Activated T-helper 1 cell treated with anti-CD3 and anti-CD28 coated beads, Interleukin-2, amount 50 U/mL, for 16 hours (primary cell): ENCODE measurements at regions not wholly inside any gene's neighbourhood (a gene's known extent, or its start where the extent isn't known, plus 50 kb on each side); places are given as distances from the start of the nearest gene placed in this dataset.

Source experiments
- DNase-seq, 2 donors: peaks; one replicate each; pipeline ENCODE4 v3.0.0-alpha.2; 2020; ENCODE audit warnings: low read depth in 1 of 2, low spot score in 1 of 2

DNA sequence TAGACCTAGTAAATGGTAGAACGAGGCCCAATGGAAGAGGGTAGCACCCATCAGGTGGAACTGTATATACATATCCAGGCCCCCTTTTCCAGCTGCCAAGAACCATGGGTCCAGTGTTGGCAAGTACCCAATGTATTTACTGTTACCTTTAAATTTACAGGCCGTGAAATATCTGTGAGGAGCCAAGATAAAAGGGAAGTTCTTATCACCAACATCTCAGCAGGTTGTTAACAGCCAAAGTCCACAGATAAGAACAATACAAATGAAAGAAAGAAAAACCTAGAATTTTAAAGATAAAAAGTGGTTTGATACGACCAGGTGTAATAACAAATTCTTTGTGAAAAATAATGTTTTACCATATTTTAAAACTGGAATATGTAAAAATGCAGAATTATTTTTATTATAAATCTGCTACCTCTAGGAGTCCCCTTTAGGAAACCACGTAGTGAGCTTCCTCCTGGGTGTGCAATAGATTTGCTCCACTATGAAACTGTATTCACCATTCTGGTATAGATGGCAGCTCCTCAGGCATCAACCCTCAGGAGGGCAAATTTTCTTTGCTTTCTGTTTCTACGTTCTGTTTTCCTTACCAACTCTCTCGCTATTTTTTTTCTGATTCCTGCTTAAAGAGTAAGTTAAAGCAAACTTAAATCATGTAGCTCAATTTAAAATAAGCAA, 292.2 kb upstream of the SLC10A2 start:
- DNase-seq: no peak

DNA sequence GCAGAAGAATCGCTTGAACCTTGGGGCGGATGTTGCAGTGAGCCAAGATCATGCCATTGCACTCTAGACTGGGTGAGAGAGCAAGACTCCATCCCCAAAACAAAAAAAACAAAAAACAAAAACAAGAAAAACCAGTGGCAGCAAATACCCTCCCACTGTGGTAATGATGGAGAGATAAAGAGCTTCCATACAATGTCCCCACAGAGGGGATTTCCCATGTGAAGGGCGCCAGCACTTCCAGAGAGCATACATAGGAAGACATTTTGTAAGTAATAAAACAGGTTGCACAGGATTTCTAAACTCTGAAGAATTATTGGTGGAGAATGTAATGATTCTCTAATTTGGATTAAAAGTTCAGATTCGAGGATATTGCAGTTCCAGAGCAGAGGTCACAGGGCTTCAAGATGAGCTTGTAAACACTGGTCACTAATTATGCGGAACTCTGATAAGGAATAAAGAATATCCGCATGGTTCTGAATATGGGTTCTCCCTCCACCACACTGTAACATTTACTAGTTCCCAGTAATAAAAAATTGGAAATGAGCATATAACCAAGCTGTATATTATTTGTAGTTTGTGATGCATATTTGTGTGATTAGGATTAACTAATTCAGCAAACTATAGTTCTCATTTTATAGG, 290.1 kb upstream of the SLC10A2 start:
- no peak for DNase-seq

DNA sequence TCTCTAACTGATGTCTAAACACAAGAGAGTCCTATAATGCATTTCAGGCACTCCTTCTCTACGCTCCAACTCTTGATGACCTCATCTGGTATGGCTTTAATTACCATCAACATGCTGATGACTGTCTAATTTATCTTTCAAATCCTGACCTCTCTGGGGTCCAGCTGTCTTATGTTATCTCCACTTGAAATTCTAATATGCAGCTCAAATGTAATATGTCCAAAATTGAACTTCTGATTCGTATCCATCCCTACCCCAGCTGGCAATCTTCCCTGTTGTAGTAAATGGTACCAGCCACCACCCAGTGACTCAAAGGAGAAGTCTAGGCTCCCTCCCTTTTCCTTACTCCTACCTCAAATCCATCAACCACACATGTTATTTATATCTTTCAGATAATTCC, 288.0 kb upstream of the SLC10A2 start:
- no peak for DNase-seq

DNA sequence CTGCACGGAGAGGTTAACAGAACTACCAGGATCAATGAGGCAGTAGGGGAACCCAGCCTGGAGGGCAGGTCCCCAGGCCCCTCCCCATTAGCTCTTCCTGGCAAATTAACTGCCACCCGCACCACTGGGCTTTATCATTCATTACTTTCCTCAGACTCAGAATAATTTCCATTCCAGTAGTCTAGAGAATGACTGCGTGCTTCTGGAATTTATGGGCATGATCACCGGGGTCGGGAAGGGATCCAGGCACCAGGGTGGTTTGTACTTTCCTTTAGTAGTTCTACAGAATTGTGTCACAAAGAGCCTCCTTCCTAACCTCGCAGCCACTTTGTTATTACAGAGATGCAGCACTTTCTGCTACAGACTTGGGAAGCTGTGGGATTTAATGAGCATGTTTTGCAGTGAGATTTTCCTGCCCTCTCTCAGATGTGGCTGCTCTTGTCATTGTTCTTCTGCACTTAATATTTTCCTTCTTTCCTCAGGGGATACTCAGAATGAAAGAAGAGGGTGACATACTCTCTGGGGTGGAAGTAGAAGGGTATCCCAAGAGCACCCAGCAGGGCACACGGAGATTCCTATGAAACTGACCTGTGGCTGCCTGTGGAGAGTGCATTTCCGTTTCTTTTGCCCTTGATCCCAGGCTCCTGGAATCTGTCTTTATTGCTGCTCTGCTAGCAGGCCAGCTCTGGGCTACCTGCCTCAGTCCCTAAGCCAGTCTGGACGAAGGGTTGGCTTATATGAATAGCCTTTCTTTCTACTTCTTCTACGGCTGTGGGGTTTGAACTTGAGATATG, 285.0 kb upstream of the SLC10A2 start:
- DNase-seq: no peak

DNA sequence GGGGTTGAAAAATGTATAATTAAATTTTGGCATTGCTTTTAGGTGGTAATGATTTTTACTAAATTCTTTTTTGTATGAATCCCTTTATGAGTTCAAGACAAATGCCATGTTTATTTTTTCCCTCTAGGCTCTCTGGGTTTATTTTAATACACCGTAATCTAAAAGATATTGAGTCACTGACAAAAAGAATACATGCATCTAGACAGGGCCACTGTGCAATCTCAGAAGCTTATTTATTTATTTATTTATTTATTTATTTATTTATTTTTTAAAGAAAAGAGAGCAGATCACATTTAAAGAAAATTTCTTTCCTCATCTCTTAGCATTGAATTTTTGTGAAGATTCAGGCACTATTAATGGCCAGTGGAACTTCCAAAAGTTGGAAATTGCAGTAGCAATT, 283.9 kb upstream of the SLC10A2 start:
- DNase-seq: no peak

DNA sequence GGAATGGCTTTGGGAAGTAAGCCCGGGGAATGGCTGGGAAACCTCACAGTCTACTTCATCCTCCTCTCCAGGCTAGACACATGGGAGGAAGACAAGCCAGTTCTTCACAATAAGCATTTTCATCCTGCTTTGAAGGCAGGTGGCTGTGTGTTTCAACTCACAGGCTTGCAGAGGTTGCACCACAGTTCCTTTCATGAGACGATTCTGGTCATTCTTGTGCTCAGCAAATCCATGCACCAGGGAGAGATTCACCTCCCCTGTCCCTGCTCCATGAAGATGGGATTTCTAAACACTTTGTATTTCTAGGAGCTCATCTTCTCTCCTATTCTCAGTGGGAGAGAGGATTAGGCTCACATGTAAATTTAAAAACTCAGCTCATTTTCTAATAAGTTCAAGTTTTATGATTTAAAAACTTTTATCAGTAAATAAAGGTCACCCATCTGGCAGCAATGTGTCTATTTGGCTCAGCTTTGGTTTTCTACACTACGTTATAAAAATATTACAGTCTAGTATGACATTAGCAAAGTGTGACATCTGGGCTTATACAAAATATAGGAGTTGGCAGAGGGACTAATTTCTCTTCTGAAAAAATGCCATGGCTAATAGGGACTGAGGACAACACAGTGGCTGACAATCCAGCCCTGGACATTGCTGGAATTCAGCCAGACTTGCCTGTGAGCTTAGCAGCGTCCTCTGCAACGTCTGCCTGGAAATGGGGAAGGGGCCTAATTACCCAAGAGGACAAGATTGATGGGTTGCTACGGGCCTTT, 283.2 kb upstream of the SLC10A2 start:
- DNase-seq: no peak

DNA sequence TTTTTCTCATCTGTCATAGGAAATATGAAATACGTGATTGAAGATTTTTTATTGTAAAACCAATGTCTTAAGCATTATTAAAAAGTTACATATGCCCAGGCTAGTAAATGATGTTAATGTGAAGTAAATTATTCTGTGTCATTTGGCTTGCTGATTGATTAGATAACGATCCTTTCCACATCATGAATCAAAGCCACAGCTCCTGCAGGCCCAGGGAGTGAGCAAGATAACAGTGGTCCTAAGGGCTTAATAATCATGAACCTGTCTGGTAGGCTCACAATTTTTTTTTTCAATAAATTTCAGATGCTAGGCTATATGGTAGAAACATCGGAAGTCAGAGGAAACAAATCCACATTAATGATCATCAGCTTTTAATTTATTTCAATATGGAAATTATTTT, 269.0 kb upstream of the SLC10A2 start:
- DNase-seq: no peak

DNA sequence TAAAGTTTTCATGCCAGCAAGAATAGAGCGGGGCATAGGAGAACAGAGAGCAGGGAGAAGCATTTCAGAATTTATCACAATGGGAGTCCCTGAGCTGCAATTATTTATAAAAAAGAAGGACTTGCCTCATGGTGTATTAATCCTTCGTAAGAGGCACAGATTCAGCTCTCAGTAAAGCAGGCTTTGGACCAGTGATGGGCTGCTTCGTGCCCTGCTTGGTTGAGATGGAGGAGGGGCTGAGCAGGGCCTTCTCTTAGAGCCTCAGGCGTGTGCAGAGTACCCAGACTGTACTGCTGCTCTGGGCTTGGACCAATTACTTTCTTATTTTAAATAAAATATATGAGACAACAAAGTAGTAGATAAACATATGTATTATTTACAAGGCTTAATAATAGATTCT, 265.7 kb upstream of the SLC10A2 start:
- no peak for DNase-seq

DNA sequence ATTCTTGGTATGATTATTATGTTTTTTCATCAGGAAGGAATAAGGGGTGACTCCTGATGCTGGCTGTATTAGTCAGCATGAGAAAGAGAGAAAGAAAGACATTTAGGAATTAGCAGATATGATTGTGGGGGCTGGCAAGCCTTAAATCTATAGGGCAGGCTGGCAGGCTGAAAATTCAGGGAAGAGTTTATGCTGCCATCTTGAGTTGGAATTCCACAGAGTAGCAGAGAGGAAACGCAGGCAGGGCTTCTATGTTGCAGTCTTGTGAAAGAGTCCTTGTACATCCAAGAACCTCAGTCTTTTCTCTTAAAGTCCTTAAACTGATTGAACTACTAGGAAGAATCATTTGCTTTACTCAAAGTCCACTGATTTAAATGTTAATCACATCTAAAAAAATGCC, 262.7 kb upstream of the SLC10A2 start:
- no peak for DNase-seq

DNA sequence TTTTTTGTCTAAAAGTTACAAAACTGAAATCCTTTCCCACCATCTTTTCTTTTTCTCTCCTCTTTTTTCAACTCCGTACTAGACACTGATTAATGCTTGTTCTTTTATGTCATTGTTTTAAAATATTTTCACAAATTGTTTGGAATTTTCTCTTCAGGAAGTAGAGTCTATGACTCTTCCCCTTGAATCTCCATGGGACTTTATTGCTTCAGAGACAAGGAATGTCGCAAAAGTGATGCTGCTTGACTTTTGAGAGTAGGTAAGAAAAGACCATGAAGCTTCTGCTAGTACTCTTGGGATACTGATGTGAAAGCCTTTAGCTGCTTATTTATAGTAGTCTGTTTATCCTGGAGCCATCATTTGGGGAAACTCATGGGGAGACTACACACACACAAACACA, 260.1 kb upstream of the SLC10A2 start:
- DNase-seq: no peak

DNA sequence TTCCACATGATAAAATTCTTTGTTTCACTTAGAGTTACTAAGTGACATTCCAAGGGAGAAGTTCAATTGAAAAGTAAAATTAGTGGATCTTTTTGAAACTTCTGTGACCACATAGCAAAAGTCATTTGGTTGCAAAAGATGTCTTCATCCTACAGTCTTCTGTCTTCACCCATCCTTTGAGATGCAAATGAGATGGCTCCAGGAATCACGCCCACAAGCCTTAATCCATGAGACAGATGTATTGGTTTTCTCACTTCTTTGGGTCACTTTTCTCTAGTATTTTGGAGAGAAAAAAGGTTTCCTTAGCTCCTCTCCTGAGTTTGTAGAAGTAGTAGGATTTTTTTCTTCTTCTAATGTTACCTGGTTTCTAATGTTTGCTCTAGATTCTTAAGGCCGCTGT, 259.5 kb upstream of the SLC10A2 start:
- no peak for DNase-seq

DNA sequence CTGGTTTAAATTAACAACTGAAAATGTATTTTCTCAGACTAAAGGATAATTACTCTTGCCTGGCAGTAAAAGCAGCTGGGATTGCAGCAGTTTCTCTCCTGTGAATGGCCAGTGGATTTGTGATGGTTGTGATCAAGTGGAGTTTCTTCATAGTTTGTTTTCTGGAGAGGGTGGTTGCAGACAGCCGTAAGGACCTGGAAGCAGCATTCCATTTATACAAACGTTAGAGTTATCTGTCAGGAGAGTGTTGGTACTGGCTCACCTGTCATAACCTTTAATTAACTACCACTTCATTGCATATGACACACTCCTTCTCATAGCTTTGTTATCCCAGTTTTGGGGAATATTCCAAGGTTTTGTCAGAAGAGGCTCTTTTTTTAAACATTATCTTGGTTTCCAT, 258.4 kb upstream of the SLC10A2 start:
- no peak for DNase-seq

DNA sequence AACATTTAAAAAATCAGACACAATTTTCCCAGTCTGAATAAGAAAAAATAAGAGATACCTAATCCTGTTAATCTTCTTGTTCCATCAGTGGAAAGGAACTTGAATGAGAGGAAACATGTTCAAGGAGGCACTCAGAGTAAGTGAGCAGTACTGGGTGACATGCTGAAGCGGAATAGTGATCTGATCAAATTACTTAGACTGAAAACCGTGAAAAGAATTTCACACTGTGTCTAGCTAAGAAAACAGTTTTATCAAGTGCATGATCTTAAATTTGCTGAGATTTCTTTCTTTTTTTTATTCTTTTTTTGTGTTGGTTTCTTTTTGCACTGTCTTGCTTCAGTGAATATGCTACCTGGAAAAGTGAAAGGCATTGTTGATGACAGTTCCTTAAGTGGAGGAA, 249.5 kb upstream of the SLC10A2 start:
- no peak for DNase-seq

DNA sequence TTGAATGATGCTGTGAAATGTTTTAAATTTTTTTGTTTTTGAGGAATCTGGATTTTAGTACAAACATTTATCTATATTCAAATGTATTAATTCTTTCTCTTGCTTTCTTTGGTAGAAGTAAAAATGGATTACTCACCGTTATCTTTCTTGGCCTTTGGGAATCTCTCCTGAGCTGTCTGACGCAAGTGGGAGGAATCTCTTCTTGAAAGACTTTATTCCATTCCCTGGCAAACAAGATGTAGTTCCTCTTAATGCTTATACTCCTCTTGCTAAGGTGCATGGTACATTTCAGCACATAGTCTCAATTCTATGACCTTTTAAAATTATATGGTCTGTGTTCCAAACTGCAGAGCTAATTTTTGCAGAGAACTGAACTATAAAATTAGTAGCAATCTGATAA, 246.2 kb upstream of the SLC10A2 start:
- no peak for DNase-seq

DNA sequence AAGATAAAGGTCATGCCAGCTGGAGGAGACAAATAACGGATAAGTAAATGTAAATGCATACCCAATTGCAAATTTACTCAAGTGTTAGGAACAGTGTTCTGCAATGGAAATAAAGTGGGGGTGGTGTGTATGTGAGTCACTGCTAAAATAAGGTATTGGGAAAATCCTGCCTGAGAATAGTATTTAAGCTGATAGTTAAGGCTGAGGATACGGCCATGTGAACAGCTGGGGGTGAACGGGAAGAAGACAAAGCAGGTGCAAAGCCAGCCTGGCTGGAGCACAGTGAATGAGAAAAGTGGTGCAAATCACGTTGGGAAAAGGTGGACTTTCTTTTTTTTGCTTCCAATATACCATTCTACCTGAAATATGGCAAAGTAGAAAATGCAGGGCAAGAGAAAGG, 242.4 kb upstream of the SLC10A2 start:
- DNase-seq: no peak

DNA sequence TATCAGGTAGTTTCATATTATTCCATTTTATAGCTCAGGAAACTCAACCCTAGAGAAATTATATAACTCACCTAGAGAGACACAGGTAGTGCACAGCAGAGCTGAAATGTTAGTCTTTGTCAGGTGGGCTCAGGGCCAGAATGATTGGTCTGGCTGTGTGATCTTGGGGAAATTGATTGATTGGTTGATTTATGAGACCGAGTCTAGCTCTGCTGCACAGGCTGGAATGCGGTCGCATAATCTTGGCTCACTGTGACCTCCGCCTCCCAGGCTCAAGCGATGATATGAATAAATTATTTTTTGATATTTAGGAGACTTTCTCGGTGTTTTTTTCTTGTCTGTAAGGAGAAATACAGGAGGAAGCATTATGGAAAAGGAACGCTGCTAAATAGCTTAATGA, 239.9 kb upstream of the SLC10A2 start:
- DNase-seq: no peak

DNA sequence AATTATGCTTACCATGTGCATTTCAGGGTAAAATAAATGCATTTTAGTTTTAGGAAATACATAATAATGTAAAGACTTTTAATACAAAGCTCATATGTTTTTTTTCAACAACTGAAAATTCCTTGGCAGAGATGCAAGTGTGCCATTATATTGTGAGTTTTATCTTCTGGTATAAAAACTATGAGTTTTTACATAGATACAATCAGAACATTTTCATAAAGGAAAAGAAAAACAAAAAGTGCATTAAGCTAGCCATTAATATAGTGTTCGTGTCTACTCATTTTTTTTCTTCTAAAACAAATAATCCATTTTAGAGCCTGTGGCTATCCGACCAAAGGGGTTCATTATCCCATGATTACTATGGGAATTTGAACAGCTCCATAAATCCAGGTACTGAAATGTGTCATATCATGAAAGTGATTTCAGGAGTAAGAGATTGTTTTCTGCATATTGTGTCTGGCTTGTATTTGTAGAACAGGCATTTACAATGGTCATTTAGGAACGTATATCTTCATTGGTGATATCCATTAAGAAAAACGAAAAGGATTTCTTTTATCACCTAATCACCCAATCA, 236.9 kb upstream of the SLC10A2 start:
- no peak for DNase-seq

DNA sequence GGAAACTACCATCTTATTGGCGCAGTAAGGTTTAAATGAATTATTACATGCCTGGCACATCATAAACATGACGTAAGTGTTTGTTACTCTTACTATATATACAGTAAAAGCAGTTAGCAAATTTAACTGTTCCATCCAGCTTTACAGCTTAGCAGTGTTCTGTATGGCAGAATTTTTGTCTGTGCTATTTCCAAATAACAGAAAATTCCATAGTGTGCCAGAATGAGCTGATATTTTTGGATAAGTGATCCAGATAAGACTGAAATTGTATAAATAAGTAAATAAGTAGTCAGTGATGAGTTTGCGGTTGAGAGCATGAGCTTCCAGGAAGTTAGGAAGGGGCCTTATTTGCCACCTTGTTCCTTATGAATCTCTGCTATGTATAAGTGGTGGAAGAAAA, 236.5 kb upstream of the SLC10A2 start:
- DNase-seq: no peak

DNA sequence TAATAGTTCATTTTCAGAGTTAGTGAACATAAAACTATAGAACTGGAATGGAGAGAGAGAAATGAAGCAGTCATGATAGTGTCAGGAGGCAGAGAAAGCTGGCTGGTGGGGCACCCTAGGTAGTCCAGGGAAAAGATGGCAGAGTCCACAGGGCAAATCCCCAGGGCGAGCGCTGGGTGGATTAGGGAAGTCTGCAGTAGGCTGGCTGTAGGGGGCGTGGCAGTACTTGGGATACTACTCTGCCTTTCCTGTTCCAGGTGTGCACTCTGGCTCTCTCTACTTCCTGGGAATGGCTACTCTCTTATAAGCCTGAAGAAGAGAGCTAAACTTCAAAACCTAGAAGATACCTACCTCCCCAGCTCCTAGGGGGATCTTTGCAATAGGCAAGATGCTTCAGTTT, 232.9 kb upstream of the SLC10A2 start:
- no peak for DNase-seq

DNA sequence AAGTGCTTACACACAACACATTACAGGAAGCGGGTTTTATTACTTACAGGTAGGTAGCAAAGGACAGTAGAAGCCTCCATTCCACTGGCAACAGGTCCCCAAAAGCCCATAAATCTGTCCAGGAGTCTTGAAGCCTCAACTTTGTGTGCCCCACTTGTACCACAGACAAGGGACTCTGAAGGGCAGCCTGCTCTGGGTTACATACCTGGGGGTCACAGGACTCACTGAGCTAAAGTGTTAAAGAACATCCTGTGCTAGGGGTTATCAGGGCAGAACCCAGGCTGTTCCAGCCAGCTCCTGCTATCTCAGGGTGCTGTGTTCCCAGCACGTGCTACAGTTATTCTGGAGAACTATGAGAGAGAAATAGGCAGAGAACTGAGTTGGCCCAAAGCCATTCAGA, 230.9 kb upstream of the SLC10A2 start:
- no peak for DNase-seq

DNA sequence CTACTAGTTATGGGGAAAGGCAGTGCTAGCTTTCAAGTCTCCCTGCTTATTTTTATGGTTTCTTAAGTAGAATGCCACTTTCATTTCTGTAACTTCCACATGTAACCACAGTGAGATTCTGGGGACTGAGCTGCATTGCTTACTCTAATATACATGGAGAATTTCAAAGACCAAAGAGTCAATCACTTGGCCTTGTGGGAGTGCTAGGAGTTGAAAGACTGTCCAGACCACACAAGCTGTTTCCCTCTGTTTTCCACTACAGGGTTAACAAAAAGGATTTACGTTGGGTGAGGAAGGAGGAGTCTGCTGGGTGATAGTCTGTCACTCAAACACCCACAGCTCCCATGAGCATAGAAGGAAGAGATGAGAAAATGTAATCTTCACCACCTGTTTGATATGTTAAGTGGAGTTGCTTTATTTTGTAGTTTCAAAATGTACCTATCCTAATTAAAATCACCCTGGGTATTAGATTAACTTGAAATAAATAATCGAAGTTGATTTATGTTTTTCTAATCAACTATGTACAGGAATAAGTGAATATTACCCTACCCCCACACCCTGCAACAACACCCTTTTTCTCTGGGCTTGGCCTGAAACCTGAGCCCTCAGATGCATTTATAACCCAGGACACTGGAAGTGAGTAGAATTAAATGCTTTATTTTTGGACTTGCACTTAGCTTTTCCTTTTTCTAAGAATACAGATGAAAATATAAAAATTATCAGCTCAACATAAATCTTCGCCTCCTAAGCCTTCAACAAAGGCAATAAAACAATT, 225.8 kb upstream of the SLC10A2 start:
- DNase-seq: no peak
